H1 (cell line): ENCODE measurements at regions not wholly inside any gene's neighbourhood (a gene's known extent, or its start where the extent isn't known, plus 50 kb on each side); places are given as distances from the start of the nearest gene placed in this dataset.

Experiments
- TF ChIP-seq, protein P1 (sequence below): IDR thresholded peaks from 2 replicates; pipeline ENCODE4 v1.6.1; 2011; ENCODE audit warnings: low read length, improper control_type of control experiment
- TF ChIP-seq, protein P2 (sequence below): fragments of 300-600 bp; sonication (generic); IDR thresholded peaks from 2 replicates; pipeline ENCODE4 v1.7.1; 2012; ENCODE audit warnings: low read length, moderate library complexity, mild to moderate bottlenecking, inconsistent platforms; ENCODE audit not compliant: insufficient replicate concordance

DNA sequence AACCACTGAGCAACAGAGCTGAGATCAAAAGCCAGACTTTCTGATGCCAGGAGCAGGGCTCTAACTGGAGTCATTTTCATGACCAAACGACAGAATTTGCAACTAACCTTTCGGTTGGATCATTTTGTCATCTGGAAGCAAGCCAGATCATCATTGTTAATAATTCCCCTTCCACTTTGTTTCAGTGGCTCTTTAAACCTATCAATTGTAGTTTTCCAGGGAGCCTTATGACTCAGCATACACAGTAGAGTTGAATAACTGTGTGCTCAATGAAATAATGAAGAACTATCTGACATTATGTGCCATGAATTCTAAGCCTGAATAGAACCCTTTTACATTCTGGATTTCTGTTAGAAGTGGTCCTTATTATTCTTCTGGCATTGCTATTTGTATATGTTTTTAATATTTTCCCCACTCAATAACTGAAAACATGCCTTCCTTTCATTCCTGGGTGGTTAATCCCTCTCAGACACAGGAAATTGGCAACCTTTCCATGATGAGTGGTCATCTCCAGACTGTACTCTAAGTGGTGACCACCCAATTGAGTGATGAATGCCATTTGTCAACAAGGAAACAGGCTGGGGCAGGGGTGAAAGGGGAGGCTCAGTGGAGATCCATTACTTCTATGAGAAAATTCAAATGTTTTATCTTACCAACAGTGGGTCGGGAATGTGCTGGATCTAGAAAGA, 431.8 kb downstream of the BCOR start (continued):
- TF ChIP-seq, protein P1, sequence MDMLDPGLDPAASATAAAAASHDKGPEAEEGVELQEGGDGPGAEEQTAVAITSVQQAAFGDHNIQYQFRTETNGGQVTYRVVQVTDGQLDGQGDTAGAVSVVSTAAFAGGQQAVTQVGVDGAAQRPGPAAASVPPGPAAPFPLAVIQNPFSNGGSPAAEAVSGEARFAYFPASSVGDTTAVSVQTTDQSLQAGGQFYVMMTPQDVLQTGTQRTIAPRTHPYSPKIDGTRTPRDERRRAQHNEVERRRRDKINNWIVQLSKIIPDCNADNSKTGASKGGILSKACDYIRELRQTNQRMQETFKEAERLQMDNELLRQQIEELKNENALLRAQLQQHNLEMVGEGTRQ: no peak
- TF ChIP-seq, protein P2, sequence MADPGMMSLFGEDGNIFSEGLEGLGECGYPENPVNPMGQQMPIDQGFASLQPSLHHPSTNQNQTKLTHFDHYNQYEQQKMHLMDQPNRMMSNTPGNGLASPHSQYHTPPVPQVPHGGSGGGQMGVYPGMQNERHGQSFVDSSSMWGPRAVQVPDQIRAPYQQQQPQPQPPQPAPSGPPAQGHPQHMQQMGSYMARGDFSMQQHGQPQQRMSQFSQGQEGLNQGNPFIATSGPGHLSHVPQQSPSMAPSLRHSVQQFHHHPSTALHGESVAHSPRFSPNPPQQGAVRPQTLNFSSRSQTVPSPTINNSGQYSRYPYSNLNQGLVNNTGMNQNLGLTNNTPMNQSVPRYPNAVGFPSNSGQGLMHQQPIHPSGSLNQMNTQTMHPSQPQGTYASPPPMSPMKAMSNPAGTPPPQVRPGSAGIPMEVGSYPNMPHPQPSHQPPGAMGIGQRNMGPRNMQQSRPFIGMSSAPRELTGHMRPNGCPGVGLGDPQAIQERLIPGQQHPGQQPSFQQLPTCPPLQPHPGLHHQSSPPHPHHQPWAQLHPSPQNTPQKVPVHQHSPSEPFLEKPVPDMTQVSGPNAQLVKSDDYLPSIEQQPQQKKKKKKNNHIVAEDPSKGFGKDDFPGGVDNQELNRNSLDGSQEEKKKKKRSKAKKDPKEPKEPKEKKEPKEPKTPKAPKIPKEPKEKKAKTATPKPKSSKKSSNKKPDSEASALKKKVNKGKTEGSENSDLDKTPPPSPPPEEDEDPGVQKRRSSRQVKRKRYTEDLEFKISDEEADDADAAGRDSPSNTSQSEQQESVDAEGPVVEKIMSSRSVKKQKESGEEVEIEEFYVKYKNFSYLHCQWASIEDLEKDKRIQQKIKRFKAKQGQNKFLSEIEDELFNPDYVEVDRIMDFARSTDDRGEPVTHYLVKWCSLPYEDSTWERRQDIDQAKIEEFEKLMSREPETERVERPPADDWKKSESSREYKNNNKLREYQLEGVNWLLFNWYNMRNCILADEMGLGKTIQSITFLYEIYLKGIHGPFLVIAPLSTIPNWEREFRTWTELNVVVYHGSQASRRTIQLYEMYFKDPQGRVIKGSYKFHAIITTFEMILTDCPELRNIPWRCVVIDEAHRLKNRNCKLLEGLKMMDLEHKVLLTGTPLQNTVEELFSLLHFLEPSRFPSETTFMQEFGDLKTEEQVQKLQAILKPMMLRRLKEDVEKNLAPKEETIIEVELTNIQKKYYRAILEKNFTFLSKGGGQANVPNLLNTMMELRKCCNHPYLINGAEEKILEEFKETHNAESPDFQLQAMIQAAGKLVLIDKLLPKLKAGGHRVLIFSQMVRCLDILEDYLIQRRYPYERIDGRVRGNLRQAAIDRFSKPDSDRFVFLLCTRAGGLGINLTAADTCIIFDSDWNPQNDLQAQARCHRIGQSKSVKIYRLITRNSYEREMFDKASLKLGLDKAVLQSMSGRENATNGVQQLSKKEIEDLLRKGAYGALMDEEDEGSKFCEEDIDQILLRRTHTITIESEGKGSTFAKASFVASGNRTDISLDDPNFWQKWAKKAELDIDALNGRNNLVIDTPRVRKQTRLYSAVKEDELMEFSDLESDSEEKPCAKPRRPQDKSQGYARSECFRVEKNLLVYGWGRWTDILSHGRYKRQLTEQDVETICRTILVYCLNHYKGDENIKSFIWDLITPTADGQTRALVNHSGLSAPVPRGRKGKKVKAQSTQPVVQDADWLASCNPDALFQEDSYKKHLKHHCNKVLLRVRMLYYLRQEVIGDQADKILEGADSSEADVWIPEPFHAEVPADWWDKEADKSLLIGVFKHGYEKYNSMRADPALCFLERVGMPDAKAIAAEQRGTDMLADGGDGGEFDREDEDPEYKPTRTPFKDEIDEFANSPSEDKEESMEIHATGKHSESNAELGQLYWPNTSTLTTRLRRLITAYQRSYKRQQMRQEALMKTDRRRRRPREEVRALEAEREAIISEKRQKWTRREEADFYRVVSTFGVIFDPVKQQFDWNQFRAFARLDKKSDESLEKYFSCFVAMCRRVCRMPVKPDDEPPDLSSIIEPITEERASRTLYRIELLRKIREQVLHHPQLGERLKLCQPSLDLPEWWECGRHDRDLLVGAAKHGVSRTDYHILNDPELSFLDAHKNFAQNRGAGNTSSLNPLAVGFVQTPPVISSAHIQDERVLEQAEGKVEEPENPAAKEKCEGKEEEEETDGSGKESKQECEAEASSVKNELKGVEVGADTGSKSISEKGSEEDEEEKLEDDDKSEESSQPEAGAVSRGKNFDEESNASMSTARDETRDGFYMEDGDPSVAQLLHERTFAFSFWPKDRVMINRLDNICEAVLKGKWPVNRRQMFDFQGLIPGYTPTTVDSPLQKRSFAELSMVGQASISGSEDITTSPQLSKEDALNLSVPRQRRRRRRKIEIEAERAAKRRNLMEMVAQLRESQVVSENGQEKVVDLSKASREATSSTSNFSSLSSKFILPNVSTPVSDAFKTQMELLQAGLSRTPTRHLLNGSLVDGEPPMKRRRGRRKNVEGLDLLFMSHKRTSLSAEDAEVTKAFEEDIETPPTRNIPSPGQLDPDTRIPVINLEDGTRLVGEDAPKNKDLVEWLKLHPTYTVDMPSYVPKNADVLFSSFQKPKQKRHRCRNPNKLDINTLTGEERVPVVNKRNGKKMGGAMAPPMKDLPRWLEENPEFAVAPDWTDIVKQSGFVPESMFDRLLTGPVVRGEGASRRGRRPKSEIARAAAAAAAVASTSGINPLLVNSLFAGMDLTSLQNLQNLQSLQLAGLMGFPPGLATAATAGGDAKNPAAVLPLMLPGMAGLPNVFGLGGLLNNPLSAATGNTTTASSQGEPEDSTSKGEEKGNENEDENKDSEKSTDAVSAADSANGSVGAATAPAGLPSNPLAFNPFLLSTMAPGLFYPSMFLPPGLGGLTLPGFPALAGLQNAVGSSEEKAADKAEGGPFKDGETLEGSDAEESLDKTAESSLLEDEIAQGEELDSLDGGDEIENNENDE: no peak
